Kidney epithelial cell (primary cell): ENCODE measurements at regions not wholly inside any gene's neighbourhood (a gene's known extent, or its start where the extent isn't known, plus 50 kb on each side); places are given as distances from the start of the nearest gene placed in this dataset.

ENCODE experiments used
- DNase-seq: peaks from one replicate; pipeline ENCODE4 v3.0.0-alpha.2; 2010; ENCODE audit warnings: low read depth
- H3K27me3 ChIP-seq: 2 replicates; pipeline ENCODE4 v1.6.0; 2011; ENCODE audit warnings: low read length; ENCODE audit not compliant: control insufficient read depth, insufficient read depth
- H3K36me3 ChIP-seq: 2 replicates; pipeline ENCODE4 v1.5.1; 2011; ENCODE audit warnings: low read length; ENCODE audit not compliant: control insufficient read depth, insufficient read depth
- H3K4me3 ChIP-seq: 2 replicates; pipeline ENCODE4 v1.5.1; 2011; ENCODE audit warnings: low read depth, mild to moderate bottlenecking, control low read depth, low read length
- CTCF ChIP-seq: IDR thresholded peaks from 2 replicates; pipeline ENCODE4 v1.5.1; 2011; ENCODE audit warnings: mild to moderate bottlenecking, moderate library complexity, low read length, control low read depth, inconsistent platforms; ENCODE audit not compliant: insufficient read depth, poor library complexity, severe bottlenecking

GRCh38 chr6:91420243-91420642 is 833.4 kb upstream of the MAP3K7 start:
- no peak for TF ChIP-seq CTCF
- H3K36me3 ChIP-seq: no peaks in the 10 kb centered on the region
- H3K27me3 ChIP-seq: no peaks in the 10 kb centered on the region
- H3K4me3 ChIP-seq: no peak overlapping the region
- peak; percentile 2 for DNase-seq

- Histone ChIP-seq H3K36me3 (no peaks in the 10 kb centered on the region), H3K4me3 (no peak overlapping the region), H3K27me3 (no peaks in the 10 kb centered on the region)
- TF ChIP-seq CTCF: no peak
- no peak for DNase-seq
Observed at GRCh38 chr6:91415031-91415605, 828.2 kb upstream of the MAP3K7 start.

- H3K4me3 ChIP-seq: no peak overlapping the region
- no peak for DNase-seq
- no peaks in the 10 kb centered on the region for H3K36me3 ChIP-seq
- H3K27me3 ChIP-seq: no peaks in the 10 kb centered on the region
- TF ChIP-seq CTCF: no peak
Observed at GRCh38 chr6:91412532-91412931, 825.7 kb upstream of the MAP3K7 start.

GRCh38 chr6:91407706-91408105 is 820.8 kb upstream of the MAP3K7 start:
- no peaks in the 10 kb centered on the region for H3K27me3 ChIP-seq
- no peak for TF ChIP-seq CTCF
- DNase-seq: no peak
- no peak overlapping the region for H3K4me3 ChIP-seq
- H3K36me3 ChIP-seq: no peaks in the 10 kb centered on the region

- no peaks in the 10 kb centered on the region for H3K36me3 ChIP-seq
Observed at GRCh38 chr6:91392951-91393350, 806.1 kb upstream of the MAP3K7 start.

More at GRCh38 chr6:91392951-91393350, 806.1 kb upstream of the MAP3K7 start:
- TF ChIP-seq CTCF: no peak
- H3K4me3 ChIP-seq: no peak overlapping the region
- no peaks in the 10 kb centered on the region for H3K27me3 ChIP-seq
- no peak for DNase-seq
